ENCODE measurements at regions not wholly inside any gene's neighbourhood (a gene's known extent, or its start where the extent isn't known, plus 50 kb on each side); places are given as distances from the start of the nearest gene placed in this dataset.

- TF ChIP-seq USF1 (IDR thresholded peaks at IDR 0.05) (no peak), EP300 (IDR thresholded peaks at IDR 0.05; ENCODE audit: borderline replicate concordance) (no peak)
Measured at GRCh38 chr1:222974496-222974895, 159.7 kb downstream of the DISP1 start.

- no peak for TF ChIP-seq EP300 (IDR thresholded peaks at IDR 0.05; ENCODE audit: borderline replicate concordance)
- TF ChIP-seq MAX (IDR thresholded peaks at IDR 0.05), result no peak
- TF ChIP-seq CREB1 (IDR thresholded peaks at IDR 0.05; ENCODE audit: low read depth), result no peak
- TF ChIP-seq EGR1 (IDR thresholded peaks at IDR 0.05), result no peak
- no peak for TF ChIP-seq YY1 (IDR thresholded peaks at IDR 0.05; ENCODE audit: low read depth)
- no peak for TF ChIP-seq NFIC (IDR thresholded peaks at IDR 0.05)
- TF ChIP-seq FOXM1 (IDR thresholded peaks at IDR 0.05; ENCODE audit: borderline replicate concordance, low read depth), result no peak
- TF ChIP-seq REST (IDR thresholded peaks at IDR 0.05; ENCODE audit: low read depth), result no peak
- no peak for TF ChIP-seq TAF1 (IDR thresholded peaks at IDR 0.05; ENCODE audit: low read depth)
- TF ChIP-seq ZBTB7A (IDR thresholded peaks at IDR 0.05; ENCODE audit: low read depth), result no peak
- TF ChIP-seq CEBPB (IDR thresholded peaks at IDR 0.05), result no peak
- TF ChIP-seq TCF12 (IDR thresholded peaks at IDR 0.05; ENCODE audit: low read depth), result no peak
- no peak for TF ChIP-seq RAD21 (IDR thresholded peaks at IDR 0.05; ENCODE audit: low read depth)
- no peak for TF ChIP-seq USF1 (IDR thresholded peaks at IDR 0.05)
- no peak for TF ChIP-seq TEAD4 (IDR thresholded peaks at IDR 0.05)
Measured at GRCh38 chr1:222975472-222976122, 160.8 kb downstream of the DISP1 start.

- TF ChIP-seq CEBPB (IDR thresholded peaks at IDR 0.05) (no peak), EP300 (IDR thresholded peaks at IDR 0.05; ENCODE audit: borderline replicate concordance) (no peak), USF1 (IDR thresholded peaks at IDR 0.05) (no peak), RAD21 (IDR thresholded peaks at IDR 0.05; ENCODE audit: low read depth) (no peak), TAF1 (IDR thresholded peaks at IDR 0.05; ENCODE audit: low read depth) (no peak), FOXM1 (IDR thresholded peaks at IDR 0.05; ENCODE audit: borderline replicate concordance, low read depth) (no peak), REST (IDR thresholded peaks at IDR 0.05; ENCODE audit: low read depth) (no peak), MAX (IDR thresholded peaks at IDR 0.05) (no peak), TEAD4 (IDR thresholded peaks at IDR 0.05) (no peak), NFIC (IDR thresholded peaks at IDR 0.05) (no peak), TCF12 (IDR thresholded peaks at IDR 0.05; ENCODE audit: low read depth) (no peak), ZBTB7A (IDR thresholded peaks at IDR 0.05; ENCODE audit: low read depth) (no peak), EGR1 (IDR thresholded peaks at IDR 0.05) (no peak), CREB1 (IDR thresholded peaks at IDR 0.05; ENCODE audit: low read depth) (no peak), YY1 (IDR thresholded peaks at IDR 0.05; ENCODE audit: low read depth) (no peak)
Measured at GRCh38 chr1:222976453-222976852, 161.6 kb downstream of the DISP1 start.

GRCh38 chr1:222979561-222979960 is 163.5 kb downstream of the TLR5 start:
- TF ChIP-seq USF1 (IDR thresholded peaks at IDR 0.05), result no peak
- TF ChIP-seq NFIC (IDR thresholded peaks at IDR 0.05), result no peak
- TF ChIP-seq RAD21 (IDR thresholded peaks at IDR 0.05; ENCODE audit: low read depth), result no peak
- TF ChIP-seq TAF1 (IDR thresholded peaks at IDR 0.05; ENCODE audit: low read depth), result no peak
- no peak for TF ChIP-seq FOXM1 (IDR thresholded peaks at IDR 0.05; ENCODE audit: borderline replicate concordance, low read depth)
- no peak for TF ChIP-seq ZBTB7A (IDR thresholded peaks at IDR 0.05; ENCODE audit: low read depth)
- TF ChIP-seq TEAD4 (IDR thresholded peaks at IDR 0.05), result no peak
- no peak for TF ChIP-seq CEBPB (IDR thresholded peaks at IDR 0.05)
- no peak for TF ChIP-seq YY1 (IDR thresholded peaks at IDR 0.05; ENCODE audit: low read depth)
- TF ChIP-seq EGR1 (IDR thresholded peaks at IDR 0.05), result no peak
- TF ChIP-seq TCF12 (IDR thresholded peaks at IDR 0.05; ENCODE audit: low read depth), result no peak
- TF ChIP-seq REST (IDR thresholded peaks at IDR 0.05; ENCODE audit: low read depth), result no peak
- TF ChIP-seq MAX (IDR thresholded peaks at IDR 0.05), result no peak
- TF ChIP-seq CREB1 (IDR thresholded peaks at IDR 0.05; ENCODE audit: low read depth), result no peak
- TF ChIP-seq EP300 (IDR thresholded peaks at IDR 0.05; ENCODE audit: borderline replicate concordance), result no peak
